ENCODE measurements at regions not wholly inside any gene's neighbourhood (a gene's known extent, or its start where the extent isn't known, plus 50 kb on each side); places are given as distances from the start of the nearest gene placed in this dataset.

GRCh38 chr4:108527723-108528122 is 92.7 kb upstream of the RPL34 start:
- DNase-seq (ENCODE audit: low read depth in 2 of 2): no peak

- no peak for DNase-seq (ENCODE audit: low read depth in 2 of 2)
Measured at GRCh38 chr4:108520807-108521206, 99.6 kb upstream of the RPL34 start.

GRCh38 chr4:108519911-108520601 is 100.3 kb upstream of the RPL34 start:
- no peak for DNase-seq (ENCODE audit: low read depth in 2 of 2)

GRCh38 chr4:108519208-108519833 is 101.1 kb upstream of the RPL34 start:
- DNase-seq (ENCODE audit: low read depth in 2 of 2): no peak

- DNase-seq (ENCODE audit: low read depth in 2 of 2): peak; percentile 15 to 32
Measured at GRCh38 chr4:108512615-108513505, 107.5 kb upstream of the RPL34 start.

- no peak for DNase-seq (ENCODE audit: low read depth in 2 of 2)
Measured at GRCh38 chr4:108511618-108512017, 108.8 kb upstream of the RPL34 start.

GRCh38 chr4:108502356-108502755 is 118.0 kb upstream of the RPL34 start:
- DNase-seq (ENCODE audit: low read depth in 2 of 2): no peak

- DNase-seq (ENCODE audit: low read depth in 2 of 2): no peak
Measured at GRCh38 chr4:108498925-108499324, 121.5 kb upstream of the RPL34 start.

- no peak for DNase-seq (ENCODE audit: low read depth in 2 of 2)
Measured at GRCh38 chr4:108493596-108493931, 126.8 kb upstream of the RPL34 start.

GRCh38 chr4:108492816-108493595 is 127.4 kb upstream of the RPL34 start:
- DNase-seq (ENCODE audit: low read depth in 2 of 2): peak in 1 of 2 experiments; percentile 27

- no peak for DNase-seq (ENCODE audit: low read depth in 2 of 2)
Measured at GRCh38 chr4:108488865-108489264, 131.5 kb upstream of the RPL34 start.

- no peak for DNase-seq (ENCODE audit: low read depth in 2 of 2)
Measured at GRCh38 chr4:108486046-108486445, 134.3 kb upstream of the RPL34 start.

GRCh38 chr4:108484187-108484586 is 136.2 kb upstream of the RPL34 start:
- no peak for DNase-seq (ENCODE audit: low read depth in 2 of 2)

GRCh38 chr4:108483650-108484049 is 136.7 kb upstream of the RPL34 start:
- no peak for DNase-seq (ENCODE audit: low read depth in 2 of 2)

GRCh38 chr4:108483079-108483478 is 137.3 kb upstream of the RPL34 start:
- no peak for DNase-seq (ENCODE audit: low read depth in 2 of 2)

- DNase-seq (ENCODE audit: low read depth in 2 of 2): no peak
Measured at GRCh38 chr4:108480881-108481280, 139.5 kb upstream of the RPL34 start.

GRCh38 chr4:108477527-108478108 is 142.8 kb upstream of the RPL34 start:
- no peak for DNase-seq (ENCODE audit: low read depth in 2 of 2)

- no peak for DNase-seq (ENCODE audit: low read depth in 2 of 2)
Measured at GRCh38 chr4:108473163-108473720, 147.1 kb upstream of the RPL34 start.

GRCh38 chr4:108466936-108467902 is 153.2 kb upstream of the RPL34 start:
- no peak for DNase-seq (ENCODE audit: low read depth in 2 of 2)

- no peak for DNase-seq (ENCODE audit: low read depth in 2 of 2)
Measured at GRCh38 chr4:108465886-108466500, 154.4 kb upstream of the RPL34 start.

Data from stimulated activated CD4-positive, alpha-beta T cell treated with anti-CD3 and anti-CD28 coated beads, Interleukin-12 subunit alpha, Interleukin-12 subunit beta, amount 100 ng/mL, for 24 hours (primary cell).